ENCODE measurements at regions not wholly inside any gene's neighbourhood (a gene's known extent, or its start where the extent isn't known, plus 50 kb on each side); places are given as distances from the start of the nearest gene placed in this dataset.

DNA sequence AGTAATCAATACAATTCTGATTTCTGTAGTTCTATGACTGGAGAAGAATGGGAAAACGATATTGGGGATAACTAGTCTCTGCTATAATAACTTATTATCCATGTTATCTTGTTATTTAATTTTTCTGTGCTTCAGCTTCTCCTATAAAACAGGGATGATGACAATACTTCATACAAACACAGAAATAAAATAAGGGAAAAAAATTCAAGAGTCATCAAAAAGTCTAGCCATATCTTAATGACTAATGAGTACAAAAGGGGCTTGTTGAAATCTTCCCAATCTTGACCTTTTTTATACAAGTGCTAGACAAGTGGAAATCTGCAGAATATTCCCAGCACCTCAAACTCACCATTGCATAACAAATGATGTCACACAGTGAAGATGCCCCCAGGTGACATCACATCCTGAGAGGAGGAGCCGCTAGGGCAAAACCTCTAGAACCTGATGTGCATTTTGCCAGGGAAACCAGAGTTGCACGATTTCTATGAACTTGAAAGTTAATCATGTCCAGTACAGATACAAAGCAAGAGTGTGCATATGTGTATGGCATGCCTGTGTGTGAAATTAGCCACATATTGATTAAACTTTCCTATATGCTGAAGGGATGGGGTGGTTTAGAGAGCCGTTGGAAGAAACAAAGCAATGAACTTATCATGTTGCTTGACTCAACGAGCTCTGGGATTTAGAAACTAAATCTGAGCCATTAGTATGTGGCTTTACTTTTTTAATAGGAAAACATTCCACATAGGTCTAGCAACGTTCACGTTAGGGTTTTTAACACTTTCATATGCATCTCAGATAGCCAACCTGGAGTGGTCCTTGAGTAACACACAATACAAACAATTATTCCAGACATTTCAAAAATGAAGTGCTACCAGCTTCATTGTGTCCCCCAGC is 278.9 kb downstream of the SLC4A3 start:
- TF ChIP-seq ZFX (IDR thresholded peaks at IDR 0.05; ENCODE audit: borderline replicate concordance) = no peak
- TF ChIP-seq, protein P1, sequence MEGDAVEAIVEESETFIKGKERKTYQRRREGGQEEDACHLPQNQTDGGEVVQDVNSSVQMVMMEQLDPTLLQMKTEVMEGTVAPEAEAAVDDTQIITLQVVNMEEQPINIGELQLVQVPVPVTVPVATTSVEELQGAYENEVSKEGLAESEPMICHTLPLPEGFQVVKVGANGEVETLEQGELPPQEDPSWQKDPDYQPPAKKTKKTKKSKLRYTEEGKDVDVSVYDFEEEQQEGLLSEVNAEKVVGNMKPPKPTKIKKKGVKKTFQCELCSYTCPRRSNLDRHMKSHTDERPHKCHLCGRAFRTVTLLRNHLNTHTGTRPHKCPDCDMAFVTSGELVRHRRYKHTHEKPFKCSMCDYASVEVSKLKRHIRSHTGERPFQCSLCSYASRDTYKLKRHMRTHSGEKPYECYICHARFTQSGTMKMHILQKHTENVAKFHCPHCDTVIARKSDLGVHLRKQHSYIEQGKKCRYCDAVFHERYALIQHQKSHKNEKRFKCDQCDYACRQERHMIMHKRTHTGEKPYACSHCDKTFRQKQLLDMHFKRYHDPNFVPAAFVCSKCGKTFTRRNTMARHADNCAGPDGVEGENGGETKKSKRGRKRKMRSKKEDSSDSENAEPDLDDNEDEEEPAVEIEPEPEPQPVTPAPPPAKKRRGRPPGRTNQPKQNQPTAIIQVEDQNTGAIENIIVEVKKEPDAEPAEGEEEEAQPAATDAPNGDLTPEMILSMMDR (IDR thresholded peaks at IDR 0.05) = no peak
- no peak overlapping the region for H3K27ac ChIP-seq

DNA sequence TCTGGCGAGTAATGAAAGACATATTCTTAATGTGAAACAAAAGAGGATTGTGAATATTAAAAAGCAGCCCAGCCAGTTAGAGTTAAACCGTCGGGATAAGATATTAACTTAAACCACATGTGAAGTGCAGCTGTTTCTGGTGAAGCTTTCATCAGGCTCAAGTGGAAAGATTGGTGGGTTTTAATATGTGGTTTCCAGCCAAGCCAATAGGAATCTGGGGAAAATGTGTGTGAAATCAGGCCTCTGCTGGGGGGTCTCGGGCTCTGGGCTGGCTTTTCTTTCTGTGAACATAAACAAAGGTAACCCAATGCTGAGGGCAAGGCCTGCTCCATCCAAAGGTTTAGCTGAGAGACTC is 279.6 kb downstream of the SLC4A3 start:
- TF ChIP-seq ZFX (IDR thresholded peaks at IDR 0.05; ENCODE audit: borderline replicate concordance) = no peak
- TF ChIP-seq, protein P1 (IDR thresholded peaks at IDR 0.05) = no peak
- H3K27ac ChIP-seq = no peak overlapping the region

DNA sequence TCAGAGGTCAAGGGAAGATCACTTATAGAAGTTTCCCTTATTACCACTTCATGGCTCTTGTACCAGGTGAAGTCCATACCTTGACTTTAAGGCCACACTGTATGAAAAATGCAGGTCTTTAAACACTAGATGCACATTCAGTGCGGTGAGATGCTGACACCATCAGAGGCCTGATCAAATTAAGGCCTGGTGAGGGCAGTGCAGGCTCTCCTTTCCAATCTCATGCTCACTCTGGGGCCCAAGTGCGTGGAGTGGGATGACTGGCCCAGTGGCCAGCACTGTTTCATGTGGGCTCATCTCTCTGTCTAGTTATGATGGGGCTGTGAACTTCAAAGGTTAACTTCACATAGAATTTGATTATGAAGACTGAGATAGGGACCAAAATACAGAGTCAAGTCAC is 281.1 kb downstream of the SLC4A3 start:
- no peak for TF ChIP-seq ZFX (IDR thresholded peaks at IDR 0.05; ENCODE audit: borderline replicate concordance)
- TF ChIP-seq, protein P1 (IDR thresholded peaks at IDR 0.05) = no peak
- no peak overlapping the region for H3K27ac ChIP-seq

DNA sequence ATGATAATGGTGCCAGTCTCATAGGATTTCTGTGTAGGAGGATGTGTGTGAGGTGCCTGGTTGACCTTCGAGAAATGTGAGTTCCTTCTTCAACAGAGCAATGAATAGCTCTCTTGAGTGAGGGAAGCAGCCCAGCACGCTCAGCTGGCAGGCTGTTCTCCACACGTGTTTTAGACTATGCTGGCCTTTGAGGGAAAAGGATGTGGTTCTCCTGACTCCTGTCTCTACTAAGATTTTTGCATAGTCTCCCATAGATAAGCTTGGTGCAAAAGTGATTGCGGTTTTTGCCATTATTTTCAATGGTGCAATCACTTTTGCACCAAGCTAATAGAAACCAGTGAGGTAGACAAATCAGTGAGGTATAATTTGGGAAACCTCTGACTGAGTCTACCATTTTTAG is 284.1 kb downstream of the SLC4A3 start:
- TF ChIP-seq ZFX (IDR thresholded peaks at IDR 0.05; ENCODE audit: borderline replicate concordance) = no peak
- TF ChIP-seq, protein P1 (IDR thresholded peaks at IDR 0.05) = no peak
- no peak overlapping the region for H3K27ac ChIP-seq

DNA sequence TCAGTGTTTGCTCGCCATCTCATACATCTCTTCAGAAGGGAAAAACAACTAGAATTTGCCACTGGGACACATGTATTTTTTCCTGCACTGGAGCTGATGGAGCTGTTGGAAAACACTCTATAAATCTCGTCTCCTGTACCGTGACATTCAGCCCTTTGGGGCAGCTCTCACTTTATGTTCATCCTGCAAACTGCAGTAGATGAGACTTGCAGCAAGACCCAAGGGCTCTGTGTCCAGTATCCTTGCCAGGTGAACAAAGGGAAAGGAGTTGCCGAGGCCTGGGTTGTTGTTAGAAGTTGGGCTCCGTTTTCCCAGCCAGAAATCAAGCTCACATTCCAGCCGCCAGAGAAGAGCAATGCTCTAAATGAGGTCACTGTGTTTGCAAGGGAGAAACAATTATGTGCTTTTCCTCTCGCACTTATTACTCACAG is 285.1 kb downstream of the SLC4A3 start:
- TF ChIP-seq, protein P1 (IDR thresholded peaks at IDR 0.05) = no peak
- no peak for TF ChIP-seq ZFX (IDR thresholded peaks at IDR 0.05; ENCODE audit: borderline replicate concordance)
- H3K27ac ChIP-seq = no peak overlapping the region

DNA sequence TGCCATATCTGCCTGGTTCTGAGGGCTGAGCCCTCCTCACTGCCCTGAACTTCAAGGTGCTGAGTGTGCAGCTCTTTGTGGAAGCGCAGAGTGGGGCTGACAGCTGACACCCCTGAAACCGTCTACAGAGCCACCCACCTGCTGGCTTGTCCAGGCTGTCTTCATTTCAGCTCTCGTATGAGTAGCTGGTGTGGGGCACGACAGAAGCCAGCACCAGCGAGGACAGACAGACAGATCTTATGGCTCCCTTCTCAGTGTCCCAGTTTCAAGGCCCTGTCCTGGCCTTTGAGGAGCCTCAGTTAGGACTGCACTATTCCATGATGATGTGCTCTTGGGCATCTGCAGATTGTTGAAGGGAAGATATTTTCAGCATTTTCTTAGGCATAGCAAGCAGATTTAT is 287.1 kb downstream of the SLC4A3 start:
- TF ChIP-seq, protein P1 (IDR thresholded peaks at IDR 0.05) = no peak
- TF ChIP-seq ZFX (IDR thresholded peaks at IDR 0.05; ENCODE audit: borderline replicate concordance) = no peak
- H3K27ac ChIP-seq = no peak overlapping the region

DNA sequence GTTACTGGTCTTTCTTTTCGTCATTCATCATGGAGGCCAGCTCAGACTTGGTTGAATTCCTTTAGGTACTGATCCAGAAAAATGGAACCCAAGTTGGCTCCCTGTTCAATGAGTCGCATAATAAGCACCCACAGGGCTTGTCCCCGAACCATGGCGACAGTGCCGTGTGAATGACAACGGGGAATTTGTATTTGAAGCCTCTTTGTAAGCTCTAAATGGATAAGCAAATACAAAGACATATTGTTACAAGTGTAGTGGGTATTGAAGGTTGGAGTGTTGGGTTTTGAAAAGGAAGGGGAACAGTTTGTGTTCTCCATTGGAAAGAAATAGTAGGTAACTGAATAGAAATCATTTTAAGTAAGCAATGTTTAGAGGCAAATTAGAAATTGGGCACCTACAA is 288.9 kb downstream of the SLC4A3 start:
- H3K27ac ChIP-seq = no peak overlapping the region
- TF ChIP-seq ZFX (IDR thresholded peaks at IDR 0.05; ENCODE audit: borderline replicate concordance) = no peak
- TF ChIP-seq, protein P1 (IDR thresholded peaks at IDR 0.05) = no peak

Measured in 22Rv1 (cell line).